Loucy (cell line): ENCODE measurements at regions not wholly inside any gene's neighbourhood (a gene's known extent, or its start where the extent isn't known, plus 50 kb on each side); places are given as distances from the start of the nearest gene placed in this dataset.

Experiments
- H2AFZ ChIP-seq: fragments of 200-600 bp; sonication (generic); 2 replicates; pipeline ENCODE4 v1.6.0; 2016; ENCODE audit warnings: antibody characterized with exemption, mild to moderate bottlenecking, low read length, moderate library complexity
- H3F3A ChIP-seq: fragments of 200-600 bp; 2 replicates; pipeline ENCODE4 v1.6.0; 2016; ENCODE audit warnings: antibody characterized with exemption, low read depth, mild to moderate bottlenecking
- H3K27me3 ChIP-seq: fragments of 200-600 bp; sonication (generic); 2 replicates; pipeline ENCODE4 v1.6.1; 2014; ENCODE audit warnings: low read length, mild to moderate bottlenecking; ENCODE audit not compliant: insufficient read depth, poor library complexity, severe bottlenecking
- H3K36me3 ChIP-seq: fragments of 200-600 bp; sonication (generic); 2 replicates; pipeline ENCODE4 v1.6.1; 2016; ENCODE audit warnings: low read length; ENCODE audit not compliant: insufficient read depth
- H3K4me1 ChIP-seq: fragments of 200-600 bp; sonication (generic); 2 replicates; pipeline ENCODE4 v1.5.1; 2014; ENCODE audit warnings: low read length, mild to moderate bottlenecking; ENCODE audit not compliant: insufficient read depth, poor library complexity, severe bottlenecking
- H3K4me2 ChIP-seq: fragments of 200-600 bp; sonication (generic); 2 replicates; pipeline ENCODE4 v1.6.0; 2014; ENCODE audit warnings: antibody characterized with exemption, low read length, low read depth, mild to moderate bottlenecking; ENCODE audit not compliant: poor library complexity, severe bottlenecking
- H3K4me3 ChIP-seq: fragments of 200-600 bp; sonication (generic); 2 replicates; pipeline ENCODE4 v1.5.1; 2014; ENCODE audit warnings: low read length, mild to moderate bottlenecking, mixed read lengths; ENCODE audit not compliant: poor library complexity, severe bottlenecking
- H3K79me2 ChIP-seq: fragments of 200-600 bp; sonication (generic); 2 replicates; pipeline ENCODE4 v1.6.1; 2014; ENCODE audit warnings: low read length; ENCODE audit not compliant: insufficient read depth
- H3K9ac ChIP-seq: fragments of 200-600 bp; sonication (generic); 2 replicates; pipeline ENCODE4 v1.6.0; 2014; ENCODE audit warnings: mild to moderate bottlenecking, low read depth, low read length, moderate library complexity; ENCODE audit not compliant: poor library complexity, severe bottlenecking
- H3K9me2 ChIP-seq: fragments of 200-600 bp; sonication (generic); replicated peaks from 2 replicates; pipeline ENCODE4 v1.6.1; 2016; ENCODE audit warnings: low read depth, low read length, mixed read lengths
- H3K9me3 ChIP-seq: fragments of 200-600 bp; sonication (generic); 2 replicates; pipeline ENCODE4 v1.6.1; 2014; ENCODE audit warnings: mild to moderate bottlenecking, antibody characterized with exemption, low read length, low read depth; ENCODE audit not compliant: insufficient read depth
- H4K20me1 ChIP-seq: fragments of 200-600 bp; sonication (generic); 2 replicates; pipeline ENCODE4 v1.6.0; 2014; ENCODE audit warnings: antibody characterized with exemption, low read length, mild to moderate bottlenecking; ENCODE audit not compliant: insufficient read depth, poor library complexity, severe bottlenecking
- EZH2phosphoT487 ChIP-seq: fragments of 200-600 bp; IDR thresholded peaks from 2 replicates; pipeline ENCODE4 v1.6.1; 2018; ENCODE audit warnings: antibody characterized with exemption, mild to moderate bottlenecking, moderate library complexity, borderline replicate concordance
- TF ChIP-seq, protein P1 (sequence below): fragments of 200-600 bp; sonication (generic); conservative IDR thresholded peaks from 2 replicates; pipeline ENCODE4 v1.5.1; 2014; ENCODE audit warnings: mild to moderate bottlenecking, antibody characterized with exemption, low read length

GRCh38 chr3:74370342-74370741 lies 244.1 kb downstream of the CNTN3 start:
- Histone ChIP-seq H4K20me1 (no peaks in the 10 kb centered on the region), H3K9me3 (no peaks in the 10 kb centered on the region), H3K79me2 (no peaks in the 10 kb centered on the region), H3K9me2 (no peaks in the 10 kb centered on the region), H2AFZ (no peak overlapping the region), H3F3A (no peaks in the 10 kb centered on the region), H3K36me3 (no peaks in the 10 kb centered on the region), H3K4me2 (no peak overlapping the region), H3K9ac (no peak overlapping the region), H3K4me1 (no peaks in the 10 kb centered on the region), H3K27me3 (no peaks in the 10 kb centered on the region), H3K4me3 (no peak overlapping the region)
- TF ChIP-seq EZH2phosphoT487: no peak
- TF ChIP-seq, protein P1, sequence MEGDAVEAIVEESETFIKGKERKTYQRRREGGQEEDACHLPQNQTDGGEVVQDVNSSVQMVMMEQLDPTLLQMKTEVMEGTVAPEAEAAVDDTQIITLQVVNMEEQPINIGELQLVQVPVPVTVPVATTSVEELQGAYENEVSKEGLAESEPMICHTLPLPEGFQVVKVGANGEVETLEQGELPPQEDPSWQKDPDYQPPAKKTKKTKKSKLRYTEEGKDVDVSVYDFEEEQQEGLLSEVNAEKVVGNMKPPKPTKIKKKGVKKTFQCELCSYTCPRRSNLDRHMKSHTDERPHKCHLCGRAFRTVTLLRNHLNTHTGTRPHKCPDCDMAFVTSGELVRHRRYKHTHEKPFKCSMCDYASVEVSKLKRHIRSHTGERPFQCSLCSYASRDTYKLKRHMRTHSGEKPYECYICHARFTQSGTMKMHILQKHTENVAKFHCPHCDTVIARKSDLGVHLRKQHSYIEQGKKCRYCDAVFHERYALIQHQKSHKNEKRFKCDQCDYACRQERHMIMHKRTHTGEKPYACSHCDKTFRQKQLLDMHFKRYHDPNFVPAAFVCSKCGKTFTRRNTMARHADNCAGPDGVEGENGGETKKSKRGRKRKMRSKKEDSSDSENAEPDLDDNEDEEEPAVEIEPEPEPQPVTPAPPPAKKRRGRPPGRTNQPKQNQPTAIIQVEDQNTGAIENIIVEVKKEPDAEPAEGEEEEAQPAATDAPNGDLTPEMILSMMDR: no peak

DNA sequence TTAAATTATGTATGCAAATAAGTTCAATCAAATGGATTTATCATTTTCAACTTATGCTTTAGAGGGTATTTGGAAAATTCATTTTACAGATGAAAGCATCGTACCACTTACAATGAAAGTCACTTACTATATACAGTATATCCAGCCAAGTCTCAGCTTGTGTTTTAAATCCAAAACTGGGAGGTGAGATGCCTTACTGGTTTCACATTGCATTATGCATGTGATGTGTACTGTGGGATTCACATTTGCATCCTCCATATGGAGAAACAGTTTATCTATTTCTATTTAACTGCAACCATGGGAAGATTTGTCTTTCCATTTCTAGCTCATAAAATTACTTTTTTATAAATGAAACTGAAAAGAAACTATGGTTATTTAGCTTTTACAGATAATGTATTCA lies 248.1 kb downstream of the CNTN3 start:
- Histone ChIP-seq H3K36me3 (no peaks in the 10 kb centered on the region), H3K4me2 (no peak overlapping the region), H2AFZ (no peak overlapping the region), H3K4me3 (no peak overlapping the region), H3F3A (no peaks in the 10 kb centered on the region), H3K9ac (no peak overlapping the region), H4K20me1 (no peaks in the 10 kb centered on the region), H3K27me3 (no peaks in the 10 kb centered on the region), H3K4me1 (no peaks in the 10 kb centered on the region), H3K79me2 (no peaks in the 10 kb centered on the region), H3K9me2 (no peaks in the 10 kb centered on the region), H3K9me3 (no peaks in the 10 kb centered on the region)
- no peak for TF ChIP-seq EZH2phosphoT487
- TF ChIP-seq, protein P1: no peak

- Histone ChIP-seq H3K36me3 (no peaks in the 10 kb centered on the region), H3K9me3 (no peaks in the 10 kb centered on the region)
Measured at GRCh38 chr3:74363346-74363745, 251.1 kb downstream of the CNTN3 start.

More at GRCh38 chr3:74363346-74363745, 251.1 kb downstream of the CNTN3 start:
- Histone ChIP-seq H3K27me3 (no peaks in the 10 kb centered on the region), H3K9ac (no peak overlapping the region), H2AFZ (no peak overlapping the region), H4K20me1 (no peaks in the 10 kb centered on the region), H3K4me1 (no peaks in the 10 kb centered on the region), H3K79me2 (no peaks in the 10 kb centered on the region), H3F3A (no peaks in the 10 kb centered on the region), H3K4me2 (no peak overlapping the region), H3K4me3 (no peak overlapping the region), H3K9me2 (no peaks in the 10 kb centered on the region)
- TF ChIP-seq, protein P1: no peak
- TF ChIP-seq EZH2phosphoT487: no peak
